B cell (primary cell): ENCODE measurements at regions not wholly inside any gene's neighbourhood (a gene's known extent, or its start where the extent isn't known, plus 50 kb on each side); places are given as distances from the start of the nearest gene placed in this dataset.

Source experiments
- ATAC-seq: fragments of 200-7000 bp; cut with Tn5 transposase; one replicate; pipeline ENCODE4 v1.10.0; 2021; ENCODE audit warnings: low read depth, mild to moderate bottlenecking, moderate number of reproducible peaks, moderate library complexity
- CTCF ChIA-PET: fragments of 350-600 bp; sonication (Branson Sonifier 250); formaldehyde crosslinking; loops from one replicate; lab custom pipeline; 2021; ENCODE audit warnings: antibody characterized with exemption, inconsistent platforms; lab: Charles Lee
- POLR2A ChIA-PET: fragments of 350-600 bp; sonication (Branson Sonifier 250); formaldehyde crosslinking; loops from one replicate; lab custom pipeline; 2021; ENCODE audit warnings: antibody characterized with exemption; lab: Charles Lee
- DNase-seq: peaks from one replicate; pipeline ENCODE4 v3.0.0; 2013
- H2AFZ ChIP-seq: 2 replicates; pipeline ENCODE4 v1.6.1; 2012; ENCODE audit warnings: mild to moderate bottlenecking, low read depth, low read length; ENCODE audit not compliant: insufficient read depth, poor library complexity, severe bottlenecking
- H3K27ac ChIP-seq, 2 donors: 1 replicate in 1 of 2; 2 replicates in 1 of 2; pipeline ENCODE4 v1.5.1; 2012 to 2013; ENCODE audit warnings: low read length in 2 of 2, mild to moderate bottlenecking in 2 of 2, moderate library complexity in 1 of 2
- H3K27me3 ChIP-seq, 4 experiments: fragments of 200-600 bp in 1 of 4; sonication (generic) in 1 of 4; replicated peaks in 1 of 4; 1 replicate in 2 of 4; 2 replicates in 2 of 4; pipeline versions ENCODE4 v1.6.1 to v1.7.0; 2013 to 2016; ENCODE audit warnings: low read length in 3 of 4, mild to moderate bottlenecking in 2 of 4, mixed read lengths in 1 of 4, moderate library complexity in 1 of 4; ENCODE audit not compliant: insufficient read depth in 4 of 4, control insufficient read depth in 3 of 4; ENCODE audit errors: control extremely low read depth in 1 of 4
- H3K36me3 ChIP-seq, 2 experiments: replicated peaks in 1 of 2; 1 replicate in 1 of 2; 2 replicates in 1 of 2; pipeline versions ENCODE4 v1.6.1 to v1.7.1; 2013; ENCODE audit warnings: low read length in 1 of 2; ENCODE audit not compliant: insufficient read depth in 2 of 2, control insufficient read depth in 1 of 2; ENCODE audit errors: control extremely low read depth in 1 of 2, extremely low read depth in 1 of 2
- H3K4me1 ChIP-seq, 2 donors: fragments of 200-600 bp in 1 of 2; sonication (generic) in 1 of 2; 1 replicate in 1 of 2; 2 replicates in 1 of 2; pipeline versions ENCODE4 v1.5.1 to v1.6.1; 2013 to 2017; ENCODE audit warnings: low read length in 2 of 2; ENCODE audit not compliant: control insufficient read depth in 2 of 2, insufficient read depth in 2 of 2
- H3K4me2 ChIP-seq: replicated peaks from 2 replicates; pipeline ENCODE3; 2012; ENCODE audit warnings: mild to moderate bottlenecking, low read depth, low read length; ENCODE audit not compliant: poor library complexity, severe bottlenecking
- H3K4me3 ChIP-seq, 5 experiments: fragments of 200-600 bp in 1 of 5; sonication (generic) in 1 of 5; 1 replicate in 3 of 5; 2 replicates in 2 of 5; pipeline versions ENCODE4 v1.5.1 to v1.7.0; 2011 to 2016; ENCODE audit warnings: low read length in 4 of 5, mild to moderate bottlenecking in 4 of 5, low read depth in 2 of 5, control low read depth in 1 of 5, moderate library complexity in 1 of 5; ENCODE audit not compliant: insufficient read depth in 1 of 5; ENCODE audit errors: control extremely low read depth in 1 of 5, extremely low read depth in 1 of 5
- H3K79me2 ChIP-seq: fragments of 200-600 bp; sonication (generic); one replicate; pipeline ENCODE4 v1.6.0; 2016; ENCODE audit warnings: low read length; ENCODE audit not compliant: control insufficient read depth, insufficient read depth
- H3K9ac ChIP-seq: fragments of 200-600 bp; sonication (generic); 2 replicates; pipeline ENCODE4 v1.6.1; 2017; ENCODE audit warnings: mild to moderate bottlenecking, low read length, moderate library complexity
- H3K9me3 ChIP-seq, 3 donors: one replicate each; pipeline versions ENCODE4 v1.6.1 to v1.7.1; 2013; ENCODE audit warnings: low read length in 2 of 3; ENCODE audit not compliant: control insufficient read depth in 2 of 3, insufficient read depth in 1 of 3; ENCODE audit errors: control extremely low read depth in 1 of 3
- H4K20me1 ChIP-seq: 2 replicates; pipeline ENCODE4 v1.6.0; 2012; ENCODE audit warnings: mild to moderate bottlenecking, low read length; ENCODE audit not compliant: insufficient read depth, control insufficient read depth, poor library complexity, severe bottlenecking
- H3K27ac Mint-ChIP-seq: one replicate; pipeline ENCODE4 v1.8.0; 2021; ENCODE audit warnings: mixed read lengths
- H3K27me3 Mint-ChIP-seq: one replicate; pipeline ENCODE4 v1.8.0; 2021; ENCODE audit warnings: mixed read lengths
- H3K4me1 Mint-ChIP-seq: one replicate; pipeline ENCODE4 v1.8.0; 2021; ENCODE audit warnings: mixed read lengths
- H3K4me3 Mint-ChIP-seq: one replicate; pipeline ENCODE4 v1.8.0; 2021; ENCODE audit warnings: mixed read lengths
- H3K9me3 Mint-ChIP-seq: one replicate; pipeline ENCODE4 v1.8.0; 2022; ENCODE audit warnings: mixed read lengths; ENCODE audit not compliant: insufficient read depth
- CTCF ChIP-seq: fragments of 200-600 bp; IDR thresholded peaks from one replicate; pipeline ENCODE4 v1.8.0; 2022; ENCODE audit warnings: antibody characterized with exemption, mild to moderate bottlenecking
- EZH2 ChIP-seq: IDR thresholded peaks from 2 replicates; pipeline ENCODE4 v1.6.1; 2012; ENCODE audit warnings: borderline replicate concordance, low read depth, mild to moderate bottlenecking, moderate library complexity, low read length; ENCODE audit not compliant: insufficient read depth, poor library complexity, severe bottlenecking
- WGBS: methylation state at CpG from one replicate; pipeline ENCODE4 v1.1.5; 2013; ENCODE audit warnings: missing lambda C conversion rate; ENCODE audit not compliant: insufficient coverage; 5-methylcytosine and 5-hydroxymethylcytosine counted together
- intact Hi-C: fragments of 100-400 bp; cut with micrococcal nuclease; formaldehyde crosslinking; loops from one replicate; pipeline ENCODE4 v1.10.0; 2022

- TF ChIP-seq CTCF (no peak), EZH2 (no peak)
- Histone ChIP-seq H3K36me3 (no peaks in the 10 kb centered on the region), H3K27me3 (peaks cover 0 to 2% (median 0%) of the 10 kb centered on the region in 4 experiments), H3K4me2 (no peak overlapping the region), H2AFZ (no peak overlapping the region), H3K9ac (no peak overlapping the region), H3K9me3 (no peaks in the 10 kb centered on the region), H3K4me3 (no peak overlapping the region), H3K79me2 (no peaks in the 10 kb centered on the region), H3K4me1 (no peaks in the 10 kb centered on the region), H4K20me1 (no peaks in the 10 kb centered on the region), H3K27ac (no peak overlapping the region)
- ATAC-seq (no peak), DNase-seq (no peak)
- no peaks in the 10 kb centered on the region for H3K4me1 Mint-ChIP-seq
- no peaks in the 10 kb centered on the region for H3K9me3 Mint-ChIP-seq
- H3K4me3 Mint-ChIP-seq = no peak overlapping the region
- intact Hi-C loops = no loop called here
- ChIA-PET POLR2A (no interaction called here), CTCF (no interaction called here)
- WGBS = no CpG with 5 or more reads among the region's 3 CpGs
- peaks cover 15% of the 10 kb centered on the region for H3K27me3 Mint-ChIP-seq
- no peak overlapping the region for H3K27ac Mint-ChIP-seq
Observed at GRCh38 chr2:177036747-177037146, 175.8 kb upstream of the HNRNPA3 start.

GRCh38 chr2:177037569-177037968 is 175.0 kb upstream of the HNRNPA3 start:
- Histone ChIP-seq H2AFZ (no peak overlapping the region), H3K4me3 (no peak overlapping the region), H4K20me1 (no peaks in the 10 kb centered on the region), H3K27me3 (peaks cover 0 to 2% (median 0%) of the 10 kb centered on the region in 4 experiments), H3K4me2 (no peak overlapping the region), H3K27ac (no peak overlapping the region), H3K4me1 (no peaks in the 10 kb centered on the region), H3K79me2 (no peaks in the 10 kb centered on the region), H3K9ac (no peak overlapping the region), H3K9me3 (no peaks in the 10 kb centered on the region), H3K36me3 (no peaks in the 10 kb centered on the region)
- TF ChIP-seq EZH2 (no peak), CTCF (no peak)
- no peaks in the 10 kb centered on the region for H3K9me3 Mint-ChIP-seq
- DNase-seq (no peak), ATAC-seq (no peak)
- no peaks in the 10 kb centered on the region for H3K4me1 Mint-ChIP-seq
- CTCF ChIA-PET = no interaction called here
- intact Hi-C loops = no loop called here
- POLR2A ChIA-PET = no interaction called here
- peaks cover 15% of the 10 kb centered on the region for H3K27me3 Mint-ChIP-seq
- WGBS = 100% methylated on average over 1 of the region's 2 CpGs
- no peak overlapping the region for H3K27ac Mint-ChIP-seq
- H3K4me3 Mint-ChIP-seq = no peak overlapping the region
